ENCODE measurements at regions not wholly inside any gene's neighbourhood (a gene's known extent, or its start where the extent isn't known, plus 50 kb on each side); places are given as distances from the start of the nearest gene placed in this dataset.
A peak's percentile ranks its signal among the peaks of the same experiment; 100 is the strongest.

DNA sequence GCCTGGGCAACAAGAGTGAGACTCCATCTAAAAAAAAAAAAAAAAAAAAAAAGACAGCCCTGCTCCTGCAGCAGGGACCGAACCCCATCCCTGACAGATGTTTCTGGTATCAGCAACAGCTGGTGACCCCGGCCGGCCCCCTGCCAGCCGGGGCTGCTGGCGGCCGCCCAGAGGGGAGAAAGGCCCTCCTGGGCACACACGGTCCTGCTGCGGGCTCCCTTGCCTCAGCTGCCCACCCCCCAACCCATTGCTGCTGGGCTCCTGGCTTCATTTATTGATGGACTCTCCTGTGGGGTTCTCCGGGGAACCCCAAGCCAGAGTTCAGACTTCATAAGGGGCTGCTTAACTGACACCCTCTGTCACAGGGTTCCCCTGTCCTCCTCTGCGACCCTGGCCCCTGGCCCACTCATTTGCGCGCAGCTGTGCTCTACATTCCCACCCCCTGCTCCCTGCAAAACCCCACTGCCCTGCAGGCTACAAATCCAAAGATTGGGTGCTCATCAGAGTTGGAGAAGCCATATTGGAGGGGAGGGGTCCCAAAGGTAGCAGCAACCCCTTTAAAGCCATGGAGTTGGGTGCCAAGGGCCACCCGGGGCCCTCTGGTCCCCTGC is 103.6 kb upstream of the RTL1 start:
- Mint-ChIP-seq H3K4me3 (no peak overlapping the region), H3K27me3 (peaks cover 14% of the 10 kb centered on the region), H3K9me3 (no peaks in the 10 kb centered on the region), H3K4me1 (peaks cover 4% of the 10 kb centered on the region), H3K36me3 (ENCODE audit: low read depth) (no peaks in the 10 kb centered on the region), H3K27ac (peak overlapping the region; percentile 61)
- ChIA-PET CTCF (no interaction called here), POLR2A (no interaction called here)
- DNase-seq, result no peak

- H3K27me3 Mint-ChIP-seq, result peaks cover 18% of the 10 kb centered on the region
- CTCF ChIA-PET, result no interaction called here
- peaks cover 4% of the 10 kb centered on the region for H3K4me1 Mint-ChIP-seq
- no peak overlapping the region for H3K4me3 Mint-ChIP-seq
- no peak overlapping the region for H3K27ac Mint-ChIP-seq
- no peak for DNase-seq
- no peaks in the 10 kb centered on the region for H3K36me3 Mint-ChIP-seq (ENCODE audit: low read depth)
- POLR2A ChIA-PET, result no interaction called here
- H3K9me3 Mint-ChIP-seq, result no peaks in the 10 kb centered on the region
Observed at GRCh38 chr14:101007765-101008164, 104.2 kb upstream of the RTL1 start.

- Mint-ChIP-seq H3K4me3 (no peak overlapping the region), H3K27me3 (peaks cover 18% of the 10 kb centered on the region), H3K9me3 (no peaks in the 10 kb centered on the region), H3K36me3 (ENCODE audit: low read depth) (no peaks in the 10 kb centered on the region), H3K4me1 (peaks cover 4% of the 10 kb centered on the region), H3K27ac (no peak overlapping the region)
- POLR2A ChIA-PET, result no interaction called here
- DNase-seq, result no peak
- CTCF ChIA-PET, result no interaction called here
Observed at GRCh38 chr14:101008196-101008595, 104.7 kb upstream of the RTL1 start.

GRCh38 chr14:101008631-101009336 is 105.3 kb upstream of the RTL1 start:
- H3K27me3 Mint-ChIP-seq, result peaks cover 18% of the 10 kb centered on the region
- no peak overlapping the region for H3K27ac Mint-ChIP-seq
- no peaks in the 10 kb centered on the region for H3K36me3 Mint-ChIP-seq (ENCODE audit: low read depth)
- ChIA-PET CTCF (no interaction called here), POLR2A (no interaction called here)
- peaks cover 4% of the 10 kb centered on the region for H3K4me1 Mint-ChIP-seq
- H3K9me3 Mint-ChIP-seq, result no peaks in the 10 kb centered on the region
- DNase-seq, result no peak
- H3K4me3 Mint-ChIP-seq, result no peak overlapping the region

- DNase-seq, result no peak
- Mint-ChIP-seq H3K27ac (no peak overlapping the region), H3K4me3 (no peak overlapping the region), H3K36me3 (ENCODE audit: low read depth) (no peaks in the 10 kb centered on the region), H3K9me3 (no peaks in the 10 kb centered on the region), H3K4me1 (peaks cover 4% of the 10 kb centered on the region), H3K27me3 (peaks cover 13% of the 10 kb centered on the region)
- ChIA-PET CTCF (no interaction called here), POLR2A (no interaction called here)
Observed at GRCh38 chr14:101009531-101009930, 106.0 kb upstream of the RTL1 start.

DNA sequence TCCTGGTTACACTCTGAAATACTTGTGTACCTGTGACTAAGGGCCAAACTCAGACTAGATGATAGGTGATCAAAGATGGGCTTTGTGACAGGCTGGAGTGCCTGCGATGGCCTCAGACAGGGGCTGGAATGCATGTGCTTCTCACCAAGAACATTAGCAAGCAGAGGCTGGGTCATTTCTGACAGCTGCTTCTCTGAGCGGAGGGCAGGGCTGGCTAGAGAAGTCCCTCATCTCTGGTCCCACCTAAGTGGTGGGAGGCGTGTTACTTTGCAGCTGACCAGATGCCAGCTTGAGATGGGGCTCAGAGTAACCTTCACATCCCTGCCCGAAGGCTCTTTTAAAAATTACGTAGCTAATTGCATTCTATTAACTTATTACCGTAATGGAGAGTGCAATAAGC is 106.8 kb upstream of the RTL1 start:
- DNase-seq, result no peak
- H3K4me1 Mint-ChIP-seq, result peaks cover 4% of the 10 kb centered on the region
- POLR2A ChIA-PET, result no interaction called here
- no peak overlapping the region for H3K27ac Mint-ChIP-seq
- CTCF ChIA-PET, result no interaction called here
- no peak overlapping the region for H3K4me3 Mint-ChIP-seq
- no peaks in the 10 kb centered on the region for H3K36me3 Mint-ChIP-seq (ENCODE audit: low read depth)
- peaks cover 11% of the 10 kb centered on the region for H3K27me3 Mint-ChIP-seq
- no peaks in the 10 kb centered on the region for H3K9me3 Mint-ChIP-seq

GRCh38 chr14:101010835-101011234 is 107.3 kb upstream of the RTL1 start:
- CTCF ChIA-PET, result no interaction called here
- Mint-ChIP-seq H3K36me3 (ENCODE audit: low read depth) (no peaks in the 10 kb centered on the region), H3K27me3 (peaks cover 13% of the 10 kb centered on the region)

DNA sequence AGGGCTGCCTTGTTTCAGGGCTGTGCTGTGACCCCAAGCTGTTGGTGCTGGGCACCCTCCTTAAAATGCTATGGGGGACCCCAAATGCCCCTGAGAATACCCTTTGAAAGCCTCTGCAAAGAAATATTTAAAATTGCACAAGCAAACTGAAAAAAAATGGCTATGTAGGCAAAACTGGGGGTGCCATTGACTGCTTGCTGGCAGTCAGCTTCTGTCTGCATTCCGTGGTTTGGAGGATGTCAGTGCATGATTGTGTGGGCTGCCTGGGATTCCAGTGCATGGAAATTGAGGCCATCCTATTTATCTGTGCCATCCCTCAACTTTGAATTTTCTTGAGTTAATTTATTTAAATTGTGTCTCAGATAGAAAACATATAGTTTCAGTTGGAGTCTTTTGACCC is 113.7 kb upstream of the RTL1 start:
- POLR2A ChIA-PET, result no interaction called here
- Mint-ChIP-seq H3K4me1 (no peaks in the 10 kb centered on the region), H3K27me3 (peaks cover 9% of the 10 kb centered on the region), H3K9me3 (peaks cover 2% of the 10 kb centered on the region), H3K4me3 (no peak overlapping the region), H3K36me3 (ENCODE audit: low read depth) (no peaks in the 10 kb centered on the region), H3K27ac (no peak overlapping the region)
- no peak for DNase-seq
- CTCF ChIA-PET, result no interaction called here

More at GRCh38 chr14:101010835-101011234, 107.3 kb upstream of the RTL1 start:
- DNase-seq, result no peak
- Mint-ChIP-seq H3K27ac (no peak overlapping the region), H3K4me1 (peaks cover 2% of the 10 kb centered on the region), H3K4me3 (no peak overlapping the region), H3K9me3 (no peaks in the 10 kb centered on the region)
- POLR2A ChIA-PET, result no interaction called here

DNA sequence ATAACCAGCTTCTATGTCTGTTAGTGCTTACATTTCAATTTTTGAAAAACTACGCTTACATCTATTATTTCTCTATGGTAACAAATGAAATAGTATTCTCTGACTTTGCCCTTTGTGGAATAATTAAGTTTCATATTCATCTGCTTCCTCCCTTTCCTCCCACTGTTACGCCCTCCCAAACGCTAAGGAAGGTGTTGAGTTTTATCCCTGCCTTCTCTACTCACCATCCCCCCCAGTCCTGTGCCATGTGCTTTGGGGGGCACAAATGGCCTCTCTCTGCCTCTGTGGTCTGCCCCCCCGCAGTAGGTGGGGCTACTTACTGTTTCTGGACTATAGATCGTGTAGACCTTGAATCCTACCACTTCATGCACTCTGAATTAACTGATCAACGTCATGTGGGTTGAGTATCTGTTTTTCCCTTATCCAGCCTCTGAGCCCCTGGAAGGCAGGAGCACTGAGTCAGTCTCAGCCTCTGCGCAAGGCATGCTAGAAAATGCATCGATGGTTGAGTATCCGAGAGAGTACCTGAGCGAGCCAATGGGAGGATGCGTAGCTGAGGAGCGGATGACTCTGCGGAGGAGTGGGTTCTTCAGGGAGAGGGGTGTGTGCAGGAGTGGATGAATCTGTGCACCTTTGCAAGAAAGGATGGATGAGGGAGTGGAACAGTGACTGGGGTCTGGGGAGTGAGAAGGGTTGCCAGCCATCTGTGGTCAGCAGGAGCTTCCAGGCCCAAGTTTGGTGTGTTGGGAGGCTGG is 114.5 kb upstream of the RTL1 start:
- ChIA-PET POLR2A (no interaction called here), CTCF (no interaction called here)
- DNase-seq, result no peak
- Mint-ChIP-seq H3K4me3 (no peak overlapping the region), H3K27me3 (peaks cover 6% of the 10 kb centered on the region), H3K4me1 (no peaks in the 10 kb centered on the region), H3K36me3 (ENCODE audit: low read depth) (no peaks in the 10 kb centered on the region), H3K27ac (no peak overlapping the region), H3K9me3 (peaks cover 2% of the 10 kb centered on the region)

GRCh38 chr14:101018561-101019290 is 115.2 kb upstream of the RTL1 start:
- Mint-ChIP-seq H3K36me3 (ENCODE audit: low read depth) (no peaks in the 10 kb centered on the region), H3K27ac (no peak overlapping the region), H3K9me3 (peaks cover 2% of the 10 kb centered on the region), H3K4me3 (no peak overlapping the region), H3K4me1 (no peaks in the 10 kb centered on the region), H3K27me3 (peaks cover 6% of the 10 kb centered on the region)
- no peak for DNase-seq
- ChIA-PET POLR2A (no interaction called here), CTCF (no interaction called here)

- DNase-seq, result no peak
- Mint-ChIP-seq H3K36me3 (ENCODE audit: low read depth) (no peaks in the 10 kb centered on the region), H3K27ac (no peak overlapping the region), H3K4me3 (no peak overlapping the region), H3K4me1 (no peaks in the 10 kb centered on the region), H3K9me3 (peaks cover 2% of the 10 kb centered on the region), H3K27me3 (peaks cover 6% of the 10 kb centered on the region)
- ChIA-PET CTCF (no interaction called here), POLR2A (no interaction called here)
Observed at GRCh38 chr14:101019541-101019940, 116.0 kb upstream of the RTL1 start.

GRCh38 chr14:101019990-101020710 is 116.6 kb upstream of the RTL1 start:
- DNase-seq, result no peak
- ChIA-PET POLR2A (no interaction called here), CTCF (no interaction called here)
- no peak overlapping the region for H3K27ac Mint-ChIP-seq
- peaks cover 6% of the 10 kb centered on the region for H3K27me3 Mint-ChIP-seq
- H3K9me3 Mint-ChIP-seq, result peaks cover 2% of the 10 kb centered on the region
- H3K4me1 Mint-ChIP-seq, result no peaks in the 10 kb centered on the region
- no peaks in the 10 kb centered on the region for H3K36me3 Mint-ChIP-seq (ENCODE audit: low read depth)
- no peak overlapping the region for H3K4me3 Mint-ChIP-seq

All from activated CD4-positive, alpha-beta T cell treated with anti-CD3 and anti-CD28 coated beads, Interleukin-2, amount 10 ng/mL, durations not matched to agents 7 days and 5 days (primary cell).